GM12874 (cell line): ENCODE measurements at regions not wholly inside any gene's neighbourhood (a gene's known extent, or its start where the extent isn't known, plus 50 kb on each side); places are given as distances from the start of the nearest gene placed in this dataset.

ENCODE experiments used
- TF ChIP-seq, protein P1 (sequence below): IDR thresholded peaks from 2 replicates; pipeline ENCODE4 v1.5.1; 2011; ENCODE audit warnings: low read depth, mild to moderate bottlenecking, control low read depth, low read length, moderate library complexity; ENCODE audit not compliant: insufficient read depth

DNA sequence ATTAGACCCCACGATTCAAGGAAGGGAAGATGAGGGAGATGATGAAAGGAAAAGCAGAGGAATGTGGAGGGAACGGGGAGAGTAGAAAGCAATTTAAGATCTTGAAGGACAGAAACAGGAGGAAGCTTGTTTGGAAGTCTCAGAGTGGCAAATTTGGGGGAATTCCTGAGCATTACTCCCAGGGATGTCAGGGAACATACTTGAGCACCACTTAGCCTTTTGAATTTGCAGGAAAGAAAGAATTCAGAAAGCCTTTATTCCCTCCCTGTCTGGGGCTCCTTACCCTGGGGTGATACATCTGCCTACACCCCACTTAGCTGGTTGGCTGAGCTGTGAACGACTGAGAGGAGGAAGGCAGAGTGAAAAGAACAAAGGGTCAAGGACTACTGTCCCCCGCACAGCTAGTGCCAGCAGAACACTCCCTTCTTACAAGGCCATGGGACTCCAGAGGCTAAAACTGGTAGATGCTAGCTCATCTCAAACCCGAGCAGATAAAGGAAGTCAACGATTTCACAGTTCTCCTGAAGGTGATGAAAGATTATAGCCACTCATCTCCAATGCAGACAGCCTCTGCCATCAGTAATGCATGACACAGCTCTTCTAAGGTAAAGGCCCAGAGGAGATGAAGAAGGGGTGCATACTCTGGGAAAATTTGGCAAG lies 84.0 kb upstream of the AKIP1 start:
- TF ChIP-seq, protein P1, sequence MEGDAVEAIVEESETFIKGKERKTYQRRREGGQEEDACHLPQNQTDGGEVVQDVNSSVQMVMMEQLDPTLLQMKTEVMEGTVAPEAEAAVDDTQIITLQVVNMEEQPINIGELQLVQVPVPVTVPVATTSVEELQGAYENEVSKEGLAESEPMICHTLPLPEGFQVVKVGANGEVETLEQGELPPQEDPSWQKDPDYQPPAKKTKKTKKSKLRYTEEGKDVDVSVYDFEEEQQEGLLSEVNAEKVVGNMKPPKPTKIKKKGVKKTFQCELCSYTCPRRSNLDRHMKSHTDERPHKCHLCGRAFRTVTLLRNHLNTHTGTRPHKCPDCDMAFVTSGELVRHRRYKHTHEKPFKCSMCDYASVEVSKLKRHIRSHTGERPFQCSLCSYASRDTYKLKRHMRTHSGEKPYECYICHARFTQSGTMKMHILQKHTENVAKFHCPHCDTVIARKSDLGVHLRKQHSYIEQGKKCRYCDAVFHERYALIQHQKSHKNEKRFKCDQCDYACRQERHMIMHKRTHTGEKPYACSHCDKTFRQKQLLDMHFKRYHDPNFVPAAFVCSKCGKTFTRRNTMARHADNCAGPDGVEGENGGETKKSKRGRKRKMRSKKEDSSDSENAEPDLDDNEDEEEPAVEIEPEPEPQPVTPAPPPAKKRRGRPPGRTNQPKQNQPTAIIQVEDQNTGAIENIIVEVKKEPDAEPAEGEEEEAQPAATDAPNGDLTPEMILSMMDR: no peak

DNA sequence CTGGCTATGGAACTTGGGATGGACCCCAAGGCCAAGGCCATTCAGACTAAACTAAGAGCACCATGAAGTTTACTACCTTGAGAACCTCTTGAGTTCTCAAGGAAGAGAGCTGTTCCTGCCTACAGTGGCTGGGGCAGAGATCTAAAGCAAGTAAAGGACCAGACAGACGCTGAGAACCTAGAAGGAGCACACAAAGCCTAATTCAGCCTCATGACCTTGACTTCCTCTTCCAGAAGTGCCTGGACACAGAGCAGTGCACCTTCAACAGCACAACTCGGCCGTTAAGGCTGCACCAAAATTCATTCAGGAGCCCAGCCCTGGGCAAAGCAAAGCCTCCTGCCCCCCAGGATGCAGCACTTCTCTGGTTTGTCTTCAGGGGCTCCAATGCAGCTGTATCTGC lies 82.9 kb upstream of the AKIP1 start:
- TF ChIP-seq, protein P1: no peak

GRCh38 chr11:8828580-8829361 lies 82.2 kb upstream of the AKIP1 start:
- TF ChIP-seq, protein P1: no peak

DNA sequence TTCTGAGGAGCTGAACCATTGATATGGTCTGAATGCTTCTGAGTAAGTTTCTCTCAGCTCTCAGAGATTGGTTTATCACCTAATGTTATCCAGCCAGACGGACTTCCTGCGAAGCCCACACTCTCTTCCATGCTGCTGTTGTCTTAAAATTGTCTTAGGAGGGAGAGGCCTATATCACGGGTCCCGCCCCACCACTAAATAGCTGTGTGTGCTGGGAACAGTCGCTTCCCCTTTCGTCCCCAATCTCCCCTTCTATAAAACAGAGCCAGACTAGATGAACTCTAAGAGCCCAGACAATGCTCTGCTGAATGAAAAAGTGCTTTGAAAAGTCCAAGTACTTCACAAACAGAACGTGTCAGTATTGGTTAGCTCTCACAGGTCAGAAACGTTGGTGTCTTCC lies 81.4 kb upstream of the AKIP1 start:
- TF ChIP-seq, protein P1: no peak

DNA sequence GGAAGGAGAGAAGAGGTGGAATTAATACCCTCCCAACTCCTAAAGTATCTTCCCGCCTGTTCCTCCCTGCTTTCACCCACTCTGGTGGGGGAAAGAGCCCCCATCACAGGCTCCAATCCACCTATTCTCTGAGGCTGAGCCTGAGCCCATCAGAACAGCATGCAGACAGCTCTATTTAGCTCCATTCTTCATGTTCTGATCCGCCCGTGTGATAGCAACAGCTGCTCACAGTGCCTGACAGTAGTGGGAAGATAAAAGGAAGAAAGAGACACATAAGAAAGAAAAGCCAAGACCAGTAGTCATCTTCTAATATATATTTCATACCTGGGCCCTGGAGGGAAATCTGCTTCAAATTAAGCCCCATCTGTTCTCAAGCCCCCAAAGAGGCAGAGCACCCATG lies 80.3 kb upstream of the AKIP1 start:
- TF ChIP-seq, protein P1: no peak

GRCh38 chr11:8831861-8832260 lies 79.1 kb upstream of the AKIP1 start:
- TF ChIP-seq, protein P1: no peak

- TF ChIP-seq, protein P1: no peak
These were observed 78.3 kb upstream of the AKIP1 start for GRCh38 chr11:8832571-8833260.
